HG03175 (cell line): ENCODE measurements at regions not wholly inside any gene's neighbourhood (a gene's known extent, or its start where the extent isn't known, plus 50 kb on each side); places are given as distances from the start of the nearest gene placed in this dataset.

Experiments used
- ATAC-seq: cut with Tn5 transposase; IDR thresholded peaks from one replicate; pipeline ENCODE4 v1.9.1; 2021; ENCODE audit warnings: mild to moderate bottlenecking, moderate library complexity; ENCODE audit not compliant: unreplicated experiment

DNA sequence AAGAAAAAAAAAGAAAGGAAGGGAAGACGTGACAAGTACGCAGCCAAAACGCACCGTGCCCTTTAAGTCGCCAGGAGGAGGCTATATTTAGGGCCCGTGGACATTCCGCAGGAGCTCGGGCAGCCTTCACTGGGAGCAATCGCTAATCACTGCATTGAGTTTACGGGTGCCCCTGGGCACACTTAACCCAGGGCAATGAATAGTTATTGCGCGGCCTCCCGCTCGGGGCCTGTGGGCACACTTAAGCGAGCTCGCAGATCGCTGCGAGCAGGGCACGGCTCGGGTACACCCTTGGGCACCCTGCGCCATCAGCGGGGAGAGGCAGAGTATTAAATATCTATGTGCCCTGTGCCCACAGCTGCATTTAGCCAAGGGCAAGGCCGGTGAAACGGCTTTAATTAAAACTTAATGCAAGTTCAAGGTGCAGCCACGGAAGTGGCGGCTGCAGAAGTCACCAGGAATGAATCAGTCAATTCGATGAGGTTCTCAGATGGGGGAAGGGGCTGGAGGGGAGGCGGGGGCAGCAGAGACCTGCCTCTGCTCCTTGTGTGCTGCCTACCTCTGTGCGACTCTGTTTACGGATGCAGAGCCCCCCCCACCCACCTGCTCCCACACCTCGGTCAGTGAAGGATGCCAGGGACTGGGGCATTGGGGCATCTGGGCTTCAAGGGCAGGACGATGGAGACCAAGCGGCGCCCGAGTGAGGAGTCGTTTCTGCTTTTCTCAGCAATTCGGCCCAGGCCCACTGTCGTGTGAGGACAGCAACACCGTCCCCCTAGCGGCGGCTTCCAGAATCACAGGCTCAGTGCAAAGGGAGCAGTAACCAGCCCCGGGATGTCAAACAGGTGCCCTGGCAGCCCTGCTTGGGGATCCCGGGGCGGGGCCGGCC, 51.8 kb upstream of the TARDBP start:
- ATAC-seq: peak; percentile 52

DNA sequence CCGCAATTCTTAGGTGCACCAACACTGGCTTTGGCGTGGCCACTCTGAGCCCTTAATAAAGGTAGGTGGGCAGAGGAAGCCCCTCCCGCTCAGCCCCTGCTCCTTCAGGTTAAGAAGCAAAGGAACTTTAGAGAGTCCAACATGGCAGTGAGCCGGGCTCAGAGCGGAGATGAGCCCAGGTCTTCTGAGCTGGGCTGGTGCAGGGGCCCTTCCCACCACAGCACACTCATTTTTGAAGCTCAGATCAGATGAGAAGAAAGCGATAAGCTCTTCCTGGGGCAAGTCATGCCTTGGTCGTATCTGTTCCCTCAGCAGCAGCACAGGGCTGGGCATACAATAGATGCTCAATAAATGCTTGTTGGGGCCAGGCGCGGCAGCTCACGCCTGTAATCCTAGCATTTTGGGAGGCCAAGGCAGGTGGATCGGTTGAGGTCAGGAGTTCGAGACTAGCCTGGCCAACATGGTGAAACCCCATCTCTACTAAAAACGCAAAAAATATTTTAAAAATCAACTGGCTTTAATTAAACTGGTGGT, 51.1 kb upstream of the TARDBP start:
- no peak for ATAC-seq

DNA sequence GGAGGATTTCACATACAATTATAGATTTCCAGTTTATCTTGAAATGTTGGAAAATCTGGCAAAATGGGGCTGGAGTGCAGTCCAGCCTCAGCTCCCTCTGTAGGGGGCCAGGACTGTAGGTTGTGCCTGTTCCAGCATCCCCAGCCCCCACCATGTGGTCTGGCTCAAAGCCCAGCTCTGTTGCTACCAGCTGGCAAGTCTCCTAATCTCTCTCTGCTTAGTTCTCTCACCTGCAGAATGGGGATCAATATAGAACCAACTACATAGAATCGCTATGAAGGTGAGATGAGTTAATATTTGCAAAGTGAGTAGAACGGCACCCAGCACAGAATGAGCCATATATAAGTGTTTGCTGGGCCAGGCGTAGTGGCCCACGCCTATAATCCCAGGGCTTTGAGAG, 50.0 kb upstream of the TARDBP start:
- no peak for ATAC-seq
